ENCODE measurements at regions not wholly inside any gene's neighbourhood (a gene's known extent, or its start where the extent isn't known, plus 50 kb on each side); places are given as distances from the start of the nearest gene placed in this dataset.
"Not testable (repeated sequence)": the region's sequence is repeated elsewhere in the genome, so short reads cannot be mapped to it uniquely, and the experiment has no call there.

DNA sequence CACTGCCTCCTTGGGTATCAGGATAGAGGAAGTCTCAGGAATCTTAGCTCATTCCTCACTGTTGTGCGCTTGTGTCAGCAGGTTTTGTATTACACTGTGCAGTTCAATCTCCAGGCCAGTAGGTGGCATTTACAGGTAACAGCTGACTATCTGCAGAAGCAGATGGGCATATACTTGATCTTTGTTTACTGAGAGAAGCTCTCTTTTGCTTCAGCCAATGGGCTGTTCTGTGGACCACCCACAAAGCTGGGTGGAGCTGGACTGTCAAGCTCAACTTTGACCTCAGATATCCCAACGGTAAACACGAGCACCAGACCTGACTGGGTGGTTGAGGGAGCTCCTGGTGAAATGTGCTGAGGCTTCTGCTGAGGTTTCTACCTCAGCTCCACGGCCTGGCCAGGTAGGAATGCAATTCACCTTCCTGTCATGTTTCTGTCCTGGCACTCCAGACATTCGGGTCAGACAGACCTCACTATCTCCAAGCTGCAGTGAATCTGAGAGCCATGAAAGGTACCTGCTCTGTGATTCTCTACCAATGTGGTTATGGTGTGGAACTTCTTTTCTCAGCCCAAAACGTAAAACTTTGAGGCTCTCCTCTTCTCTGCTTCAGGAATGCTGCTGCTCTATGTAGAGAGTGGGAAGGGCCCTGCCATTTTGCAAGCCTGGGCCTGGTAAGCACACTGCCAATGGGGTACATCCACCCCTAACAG is 167.9 kb upstream of the ACTBL2 start:
- ATAC-seq = no peak

DNA sequence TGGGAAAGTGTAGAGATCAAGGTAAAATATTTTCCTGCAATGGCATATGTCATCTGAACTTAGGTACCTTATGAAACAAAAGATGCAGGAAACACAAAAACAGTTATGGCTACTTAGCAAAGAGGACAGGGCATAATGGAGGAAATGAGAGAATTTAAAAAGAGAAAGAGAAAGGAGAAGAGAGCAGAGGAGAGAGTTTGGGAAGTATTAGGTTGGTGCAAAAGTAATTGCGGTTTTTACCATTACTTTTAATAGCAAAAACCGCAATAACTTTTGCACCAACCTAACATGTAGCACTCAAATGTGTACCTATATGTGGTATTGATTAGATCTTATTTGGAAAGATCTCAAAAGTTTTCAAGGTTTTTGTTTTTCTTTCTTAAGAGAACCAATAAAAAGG is 160.1 kb upstream of the ACTBL2 start:
- ATAC-seq = no peak

DNA sequence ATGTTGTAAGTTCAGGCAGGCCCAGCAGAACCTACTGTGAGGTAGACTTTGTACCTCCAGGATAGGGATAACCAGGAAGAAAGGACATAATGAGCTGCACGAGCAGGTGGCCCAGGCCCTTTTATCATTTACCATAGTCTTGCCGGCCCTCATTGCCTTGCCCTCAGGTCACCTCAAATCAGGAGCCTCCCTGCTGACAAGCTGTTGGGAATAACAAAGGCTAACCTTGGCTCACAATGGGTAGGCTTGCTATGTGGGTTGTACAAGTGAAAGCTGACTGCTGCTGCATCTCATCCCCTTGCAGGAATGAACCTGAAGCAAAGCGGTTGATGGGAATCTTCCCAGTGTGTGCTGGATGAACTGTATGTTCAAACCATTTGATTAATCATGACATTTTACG is 159.5 kb upstream of the ACTBL2 start:
- no peak for ATAC-seq

DNA sequence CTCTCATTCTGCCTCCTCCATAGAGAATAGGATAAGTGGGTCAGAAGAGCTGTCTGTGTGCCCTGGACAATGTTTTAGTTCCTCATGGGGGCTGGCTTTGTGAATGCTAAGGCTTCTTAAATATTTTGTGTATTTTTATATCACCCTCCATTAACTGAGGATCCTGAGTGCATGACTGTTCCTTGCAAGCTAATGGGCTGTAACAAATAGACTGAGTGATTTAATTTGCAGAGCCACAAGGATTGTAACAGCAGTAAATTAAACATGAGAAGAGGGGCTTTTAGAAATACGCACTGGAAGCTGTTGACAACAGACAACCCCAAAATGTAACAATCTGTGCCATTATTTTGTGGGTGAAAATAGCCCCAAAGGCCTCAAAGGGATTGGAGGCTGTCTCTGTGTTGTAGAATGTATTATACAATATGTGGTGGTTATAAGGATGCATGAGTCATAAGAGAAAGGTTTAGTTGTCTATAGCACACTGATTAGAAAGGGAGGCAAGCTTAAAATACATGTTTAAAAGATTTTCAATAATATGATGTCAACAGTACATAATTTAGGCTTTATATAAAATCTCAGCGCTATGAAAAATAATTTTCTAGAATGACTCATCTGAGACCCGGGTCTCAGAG is 152.7 kb upstream of the ACTBL2 start:
- no peak for ATAC-seq

DNA sequence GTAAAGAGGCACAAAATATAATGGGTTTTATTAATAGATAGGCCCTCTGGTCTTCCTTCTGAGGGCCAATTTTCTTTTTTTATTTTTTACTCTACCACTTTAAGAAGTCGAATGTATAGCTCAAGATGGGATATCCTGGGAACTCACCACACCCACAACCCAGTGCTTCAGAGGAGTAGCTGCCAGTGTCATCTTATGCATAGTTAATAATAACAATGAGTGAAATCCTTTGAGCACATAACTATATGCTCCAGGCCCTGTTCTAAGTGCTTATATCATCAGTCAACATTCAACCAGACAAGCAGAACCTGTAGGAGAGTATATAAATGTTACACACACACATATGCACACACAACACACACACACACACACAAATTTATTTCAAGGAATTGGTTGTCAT is 150.3 kb upstream of the ACTBL2 start:
- no peak for ATAC-seq

DNA sequence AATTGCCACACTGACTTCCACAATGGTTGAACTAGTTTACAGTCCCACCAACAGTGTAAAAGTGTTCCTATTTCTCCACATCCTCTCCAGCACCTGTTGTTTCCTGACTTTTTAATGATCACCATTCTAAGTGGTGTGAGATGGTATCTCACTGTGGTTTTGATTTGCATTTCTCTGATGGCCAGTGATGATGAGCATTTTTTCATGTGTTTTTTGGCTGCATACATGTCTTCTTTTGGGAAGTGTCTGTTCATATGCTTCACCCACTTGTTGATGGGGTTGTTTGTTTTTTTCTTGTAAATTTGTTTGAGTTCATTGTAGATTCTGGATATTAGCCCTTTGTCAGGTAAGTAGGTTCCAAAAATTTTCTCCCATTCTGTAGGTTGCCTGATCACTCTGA is 148.5 kb upstream of the ACTBL2 start:
- not testable (repeated sequence) for ATAC-seq

DNA sequence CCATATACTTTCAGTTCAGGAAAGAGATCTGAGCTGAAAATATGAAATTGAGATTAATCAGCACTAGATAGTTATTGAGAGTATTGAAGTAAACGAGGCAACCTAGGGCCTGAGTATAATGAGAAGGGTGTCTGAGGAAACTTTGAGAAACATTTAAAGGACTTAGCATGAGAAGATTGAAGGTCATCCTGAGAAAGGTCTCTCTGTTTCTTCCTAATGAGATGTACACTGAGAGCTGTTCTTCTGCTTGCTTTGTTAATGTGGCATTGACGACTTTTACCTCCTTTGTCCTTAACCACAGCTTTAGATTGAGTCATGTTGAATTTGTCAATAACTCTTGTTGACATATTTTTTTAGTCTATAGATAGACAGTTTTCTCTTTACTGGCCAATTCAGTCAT is 145.1 kb upstream of the ACTBL2 start:
- no peak for ATAC-seq

DNA sequence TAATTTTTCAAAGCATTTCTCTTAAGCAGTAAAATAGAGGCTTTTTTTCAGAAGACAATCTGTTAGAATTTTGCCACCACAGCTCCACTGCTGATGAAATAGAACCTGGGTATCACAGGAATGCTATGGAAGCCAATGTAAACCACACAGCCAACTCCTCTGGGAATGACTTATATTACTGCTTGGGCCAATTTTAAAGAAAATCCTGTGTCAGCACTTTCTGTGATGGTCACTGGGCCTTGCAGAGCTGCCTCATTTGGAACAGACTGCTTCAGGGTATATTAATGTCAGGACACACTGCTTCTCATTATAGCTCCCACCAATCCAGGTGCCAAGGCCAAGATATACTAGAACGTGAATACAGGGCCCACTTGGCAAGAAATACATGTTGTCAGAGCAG is 144.1 kb upstream of the ACTBL2 start:
- ATAC-seq = no peak

DNA sequence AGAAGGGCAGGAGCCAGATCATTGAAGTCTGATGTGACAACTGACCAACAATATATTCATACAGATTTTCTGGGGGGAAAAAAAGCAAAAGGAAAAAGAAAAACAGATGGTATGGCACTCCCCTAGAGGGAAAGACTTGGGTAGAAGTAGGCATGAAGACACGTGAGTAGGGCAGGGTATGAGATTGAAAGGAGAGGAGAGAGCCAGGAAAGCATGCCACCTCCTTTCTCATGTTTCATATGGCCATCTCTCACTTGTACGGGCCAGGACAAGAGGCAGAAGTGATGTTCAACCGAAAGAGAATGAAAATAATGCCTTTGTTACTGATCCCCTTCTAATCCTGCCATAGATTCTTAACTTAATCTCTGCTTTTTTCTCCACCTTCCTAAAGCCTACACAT is 139.0 kb upstream of the ACTBL2 start:
- ATAC-seq = no peak

DNA sequence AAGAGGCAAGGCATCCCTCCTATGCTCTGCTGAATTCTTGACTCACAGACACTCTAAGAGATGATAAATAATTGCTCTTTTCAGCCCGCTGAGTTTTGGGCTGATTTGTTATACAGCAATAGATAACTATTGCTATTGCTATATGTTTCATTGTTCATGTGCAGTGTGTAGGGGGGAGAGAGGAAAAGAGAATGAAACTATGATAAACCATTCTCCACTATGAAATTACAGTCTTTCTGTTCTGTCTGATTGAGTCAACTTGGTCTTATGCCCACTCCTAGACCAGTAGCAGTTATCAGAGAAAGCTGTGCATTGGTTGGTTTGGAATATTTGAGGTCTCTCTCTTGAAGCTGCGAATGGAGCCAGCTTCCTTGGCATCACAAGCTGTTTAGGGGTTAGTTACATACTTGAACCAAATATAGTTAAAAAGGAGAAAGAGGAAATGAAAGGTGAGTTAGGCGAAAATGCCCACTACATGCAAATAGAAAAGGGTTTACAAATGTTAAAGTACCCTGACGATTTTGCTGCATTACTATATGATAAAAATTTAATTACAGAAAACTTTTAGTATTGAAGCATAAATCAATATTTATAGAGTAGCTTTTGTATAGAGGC is 136.3 kb upstream of the ACTBL2 start:
- ATAC-seq = no peak

DNA sequence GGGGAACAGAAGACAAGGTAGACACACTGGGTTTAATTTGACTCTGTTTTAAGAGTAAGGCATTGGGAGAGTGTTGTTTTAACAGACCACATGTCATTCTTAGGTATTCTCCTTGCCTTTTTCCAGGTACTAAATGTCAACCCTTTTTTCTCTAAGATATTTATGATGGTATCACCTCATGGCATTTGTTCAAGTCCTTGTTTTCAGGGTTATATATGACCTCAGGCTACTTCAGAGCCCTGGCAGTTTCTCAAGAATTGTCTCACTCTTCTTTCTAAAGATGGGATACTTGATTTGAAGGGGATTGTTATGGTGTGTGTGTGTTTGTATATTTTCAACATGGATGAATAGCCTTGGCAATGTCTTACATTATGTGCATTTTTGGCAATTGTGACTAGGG is 131.1 kb upstream of the ACTBL2 start:
- ATAC-seq = no peak

DNA sequence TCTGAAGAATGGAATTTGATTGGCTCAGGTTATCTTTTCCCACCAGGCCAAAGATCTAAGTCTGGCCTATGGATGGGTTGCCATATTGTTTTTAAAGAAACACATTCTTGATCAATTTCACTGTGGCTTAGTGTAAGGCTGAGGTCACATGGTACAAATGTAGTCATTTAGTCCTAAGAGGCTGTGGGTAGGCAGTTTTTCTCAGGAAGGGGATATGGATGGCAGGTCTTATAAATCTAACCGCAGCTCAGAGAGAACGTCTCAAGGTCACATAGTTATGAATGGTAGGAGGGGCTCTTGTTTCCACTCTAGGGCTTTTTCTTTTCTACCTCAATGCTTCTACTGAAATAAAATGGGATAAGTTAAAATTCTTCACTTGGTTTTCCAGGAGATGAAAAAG is 128.6 kb upstream of the ACTBL2 start:
- ATAC-seq = no peak

DNA sequence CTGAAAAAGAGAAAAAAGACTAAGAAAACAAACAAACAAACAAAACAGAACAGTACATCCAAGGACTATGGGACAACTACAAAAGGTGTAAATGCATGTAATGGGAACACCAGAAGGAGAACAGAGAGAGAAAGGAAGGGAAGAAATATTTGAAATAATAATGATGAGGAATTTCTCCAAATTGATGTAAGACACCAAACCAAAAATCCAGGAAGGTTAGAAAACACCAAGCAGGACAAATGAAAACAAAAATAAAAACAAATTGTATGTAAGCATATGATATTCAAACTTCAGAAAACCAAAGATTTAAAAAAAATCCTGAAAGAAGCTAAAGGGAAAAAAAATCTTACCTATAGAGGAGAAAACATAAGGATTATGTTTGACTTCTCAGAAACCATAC is 125.9 kb upstream of the ACTBL2 start:
- ATAC-seq = no peak

DNA sequence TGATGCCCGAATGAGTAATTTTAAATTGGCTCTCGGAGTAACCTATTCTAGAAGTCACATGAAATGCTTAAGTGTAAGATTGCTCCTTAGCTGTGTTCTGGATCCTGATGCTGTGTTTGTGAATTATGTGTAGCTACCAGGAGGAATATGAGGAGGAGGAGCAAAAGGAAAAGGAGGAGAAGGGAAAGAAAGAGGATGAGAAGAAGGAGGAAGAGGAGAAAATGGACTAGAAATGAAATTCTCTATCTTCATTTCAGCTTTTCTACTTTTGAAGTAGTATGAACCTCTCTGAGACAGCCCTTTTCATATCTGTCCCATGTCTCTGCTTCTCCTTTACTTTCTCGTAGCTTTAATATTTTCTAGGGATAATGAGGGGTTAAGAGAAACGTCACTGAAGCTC is 119.4 kb upstream of the ACTBL2 start:
- ATAC-seq = no peak

DNA sequence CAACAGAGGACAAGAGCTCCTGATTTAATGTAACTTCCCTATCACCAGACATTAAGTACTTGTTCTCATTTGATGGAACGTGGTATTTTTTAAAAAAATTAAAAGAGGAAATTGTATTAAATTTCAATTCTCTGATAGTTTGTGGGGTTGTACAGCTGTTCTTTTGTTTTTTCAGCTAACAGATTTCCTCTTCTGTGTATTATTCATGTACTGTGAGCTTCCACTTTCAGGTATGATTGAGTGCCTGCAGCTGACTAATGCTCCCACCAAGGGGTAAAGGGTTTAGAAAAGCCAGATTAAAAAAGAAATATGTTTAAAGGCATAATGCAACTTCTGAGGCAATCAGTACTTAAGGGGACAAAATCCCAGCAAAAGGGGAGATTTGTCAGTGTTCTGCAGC is 117.7 kb upstream of the ACTBL2 start:
- ATAC-seq = no peak

DNA sequence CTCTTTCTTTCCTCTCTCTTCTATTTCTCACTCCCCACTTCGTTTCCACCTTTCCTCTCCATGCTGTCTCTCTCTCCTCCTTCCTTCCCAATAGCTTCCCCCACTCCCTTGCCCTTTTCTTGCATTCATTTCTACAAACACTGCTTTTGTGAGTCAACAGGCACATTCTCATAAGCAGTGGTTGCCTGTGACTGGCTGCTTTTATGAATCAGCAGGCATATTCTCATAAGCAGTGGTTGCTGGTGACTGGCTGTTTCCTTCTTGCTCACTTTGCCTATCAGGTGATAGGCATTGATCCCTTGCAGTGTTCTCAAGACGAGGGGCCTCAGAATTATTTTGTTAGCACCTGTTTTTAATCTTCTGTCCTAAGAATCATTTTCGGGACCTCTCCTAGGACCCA is 116.1 kb upstream of the ACTBL2 start:
- ATAC-seq = peak in 1 of 2 donors; percentile 30

DNA sequence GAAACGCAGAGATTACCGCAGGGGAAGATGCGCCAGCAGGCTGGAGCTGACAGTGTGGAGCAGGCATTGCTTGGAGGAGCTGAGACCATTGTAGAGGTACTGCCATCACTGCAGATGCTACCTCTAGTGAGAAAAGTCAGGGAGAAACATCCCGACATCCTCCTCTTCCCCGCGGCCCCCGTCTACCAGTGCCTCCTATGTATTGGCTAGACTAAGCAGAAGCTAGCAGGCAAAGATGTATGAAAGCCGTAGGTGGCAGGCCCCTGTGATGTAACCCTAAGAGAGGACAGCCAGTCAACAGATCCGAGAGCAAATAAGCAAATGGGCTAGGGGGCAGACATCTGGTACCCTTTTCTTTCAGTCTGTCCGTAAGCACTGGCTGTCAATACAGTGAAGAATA is 115.5 kb upstream of the ACTBL2 start:
- ATAC-seq = no peak

DNA sequence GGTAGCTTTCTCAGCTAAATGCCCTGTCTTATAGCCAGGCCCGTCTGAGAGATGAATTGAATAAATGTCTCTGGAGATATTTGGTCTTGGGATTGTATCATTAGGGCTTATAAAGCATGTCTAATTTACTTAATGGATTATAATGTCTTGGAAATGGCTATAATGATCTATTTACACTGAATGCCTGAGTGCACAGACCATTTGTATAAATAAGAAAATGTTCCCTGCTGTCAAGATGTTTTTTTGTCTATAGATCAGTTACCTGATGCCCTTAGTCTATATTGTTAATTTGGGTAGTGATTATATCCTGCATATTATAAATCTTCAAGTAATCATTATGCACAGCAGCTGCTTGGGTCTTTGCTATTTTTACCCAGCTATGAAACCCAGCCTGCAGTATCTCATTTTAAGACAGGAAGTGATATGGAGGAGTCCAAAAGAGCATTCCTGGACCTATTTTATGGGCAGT is 112.9 kb upstream of the ACTBL2 start:
- ATAC-seq = no peak

DNA sequence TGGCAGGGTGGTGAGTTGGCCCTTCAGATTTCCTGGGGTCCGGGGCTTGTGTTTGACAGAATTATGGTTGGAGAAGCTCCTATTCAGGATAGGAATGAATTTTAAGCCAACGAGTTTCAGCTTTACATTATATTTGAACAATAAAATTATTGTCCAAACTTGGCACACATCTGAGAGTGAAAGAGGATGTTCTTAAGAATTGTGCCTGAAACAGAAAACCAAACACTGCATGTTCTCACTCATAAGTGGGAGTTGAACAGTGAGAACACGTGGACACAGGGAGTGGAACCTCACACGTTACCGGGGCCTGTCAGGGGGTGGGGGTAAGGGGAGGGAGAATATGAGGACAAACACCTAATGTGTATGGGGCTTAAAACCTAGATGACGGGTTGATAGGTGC is 111.8 kb upstream of the ACTBL2 start:
- no peak for ATAC-seq

DNA sequence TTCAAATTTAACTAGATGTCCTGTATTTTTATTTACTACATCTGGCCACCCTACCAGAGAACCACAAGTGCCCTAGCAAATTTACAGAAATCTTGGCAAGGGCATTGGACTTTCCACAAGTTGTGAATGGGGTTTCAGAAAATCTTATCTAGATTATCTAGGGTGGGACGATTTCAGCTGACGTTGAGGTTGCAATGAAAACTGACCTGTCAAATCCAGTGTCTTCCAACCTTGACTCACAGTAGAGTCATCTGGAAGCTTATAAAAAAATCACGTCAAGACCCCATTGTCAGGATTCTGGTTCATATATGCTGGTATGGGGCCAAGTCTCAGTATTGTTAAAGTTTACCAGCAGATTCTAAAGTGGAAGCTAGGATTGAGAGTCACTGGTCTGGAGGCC is 109.6 kb upstream of the ACTBL2 start:
- no peak for ATAC-seq

DNA sequence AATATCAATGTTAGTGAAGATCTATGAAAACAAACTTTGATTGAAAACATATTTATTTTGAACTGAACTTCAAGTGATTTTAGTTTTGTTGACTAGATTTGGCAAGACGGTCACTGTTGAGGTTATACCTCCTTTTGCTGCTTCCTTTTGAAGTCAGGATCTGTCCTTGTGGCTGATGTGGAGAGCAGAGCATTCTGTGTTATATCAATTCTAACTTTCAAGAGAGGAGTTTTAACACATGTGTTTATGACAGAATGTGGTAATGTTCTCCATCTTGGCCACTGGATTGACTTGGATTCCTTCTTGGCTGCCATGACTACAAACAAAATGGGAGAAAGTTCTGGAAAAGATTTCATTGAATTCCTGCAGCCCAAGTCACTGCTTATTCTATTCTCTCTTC is 104.0 kb upstream of the ACTBL2 start:
- no peak for ATAC-seq

DNA sequence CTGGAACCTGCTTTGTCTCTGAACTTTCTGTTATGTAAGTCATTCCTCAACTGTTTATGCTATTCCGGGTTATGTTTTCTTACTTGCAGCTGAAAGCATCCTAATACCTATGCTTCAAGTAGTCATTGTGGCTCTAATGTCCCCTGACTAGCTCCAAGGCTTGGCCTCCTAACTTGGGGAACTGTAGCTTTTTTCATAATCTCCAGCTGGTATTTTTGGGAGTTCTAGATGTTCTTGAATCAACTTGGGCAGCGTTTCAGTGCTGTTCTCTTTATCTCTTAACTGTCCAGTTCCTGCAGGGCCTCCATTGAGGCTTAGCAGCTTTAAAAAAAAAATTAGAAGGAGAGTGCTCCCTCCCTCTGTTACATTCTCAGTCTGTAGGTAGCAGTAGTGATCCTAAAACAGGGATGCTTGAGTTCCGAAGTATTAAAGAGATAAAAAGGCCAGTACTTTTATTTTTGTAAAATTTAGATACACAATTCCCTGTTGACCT is 100.0 kb upstream of the ACTBL2 start:
- ATAC-seq = no peak

DNA sequence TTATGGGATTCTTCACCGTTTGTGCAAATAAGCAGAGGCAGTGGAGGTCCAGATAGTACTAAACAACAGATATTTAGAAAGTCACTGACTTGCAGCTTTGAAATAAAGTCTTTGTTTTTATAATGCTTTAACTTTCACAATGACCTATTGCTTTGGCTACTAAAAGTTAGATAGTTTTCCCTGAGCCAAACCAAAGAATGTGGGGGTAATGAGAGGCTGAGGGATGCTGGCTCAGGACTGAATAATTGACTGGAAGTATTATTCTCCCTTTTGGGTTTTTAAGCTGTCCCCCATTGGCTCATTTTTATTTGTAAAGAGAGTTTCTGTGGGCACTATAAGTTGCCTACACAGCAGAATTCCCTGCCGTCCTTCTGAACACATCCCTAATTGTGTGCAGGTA is 99.2 kb upstream of the ACTBL2 start:
- no peak for ATAC-seq

DNA sequence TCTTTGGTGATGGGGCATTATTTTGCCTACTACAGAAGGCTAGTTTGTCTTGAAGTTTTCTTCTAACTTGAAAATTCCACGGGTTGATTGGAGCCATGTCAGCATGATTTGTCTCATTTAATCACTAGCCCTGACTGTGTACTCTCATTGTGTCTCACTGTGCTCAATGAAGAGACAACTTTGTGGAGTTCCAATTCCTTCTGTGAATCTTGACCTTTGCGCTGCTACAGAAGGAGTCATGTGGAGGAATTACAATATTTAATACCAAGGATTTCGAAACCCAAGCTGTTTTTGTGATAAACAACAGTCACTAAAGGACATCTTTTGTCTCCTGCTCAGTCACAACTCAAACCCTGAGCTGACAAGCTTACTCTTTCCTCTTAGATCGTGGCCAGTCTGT is 98.6 kb upstream of the ACTBL2 start:
- ATAC-seq = no peak
